ENCODE measurements at regions not wholly inside any gene's neighbourhood (a gene's known extent, or its start where the extent isn't known, plus 50 kb on each side); places are given as distances from the start of the nearest gene placed in this dataset.

DNA sequence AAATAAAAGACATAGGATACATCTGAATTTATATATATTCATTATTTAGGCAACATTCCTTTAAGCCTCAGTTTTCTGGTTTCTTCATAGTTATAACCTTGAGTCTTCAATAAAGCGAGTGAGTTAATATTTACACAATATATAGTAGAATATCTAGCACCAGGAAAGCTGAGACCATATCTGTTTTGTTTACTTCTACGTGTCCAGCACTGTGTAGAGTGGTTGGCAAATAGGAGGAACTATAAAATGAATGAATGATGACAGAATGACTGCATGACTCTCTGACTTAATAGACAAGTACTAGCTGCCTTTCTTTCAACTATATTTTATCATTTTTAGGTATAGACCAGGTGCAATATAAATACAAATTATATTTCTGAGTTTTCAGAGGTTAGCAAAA lies 197.8 kb upstream of the RBMS3 start:
- TF ChIP-seq, protein P1, sequence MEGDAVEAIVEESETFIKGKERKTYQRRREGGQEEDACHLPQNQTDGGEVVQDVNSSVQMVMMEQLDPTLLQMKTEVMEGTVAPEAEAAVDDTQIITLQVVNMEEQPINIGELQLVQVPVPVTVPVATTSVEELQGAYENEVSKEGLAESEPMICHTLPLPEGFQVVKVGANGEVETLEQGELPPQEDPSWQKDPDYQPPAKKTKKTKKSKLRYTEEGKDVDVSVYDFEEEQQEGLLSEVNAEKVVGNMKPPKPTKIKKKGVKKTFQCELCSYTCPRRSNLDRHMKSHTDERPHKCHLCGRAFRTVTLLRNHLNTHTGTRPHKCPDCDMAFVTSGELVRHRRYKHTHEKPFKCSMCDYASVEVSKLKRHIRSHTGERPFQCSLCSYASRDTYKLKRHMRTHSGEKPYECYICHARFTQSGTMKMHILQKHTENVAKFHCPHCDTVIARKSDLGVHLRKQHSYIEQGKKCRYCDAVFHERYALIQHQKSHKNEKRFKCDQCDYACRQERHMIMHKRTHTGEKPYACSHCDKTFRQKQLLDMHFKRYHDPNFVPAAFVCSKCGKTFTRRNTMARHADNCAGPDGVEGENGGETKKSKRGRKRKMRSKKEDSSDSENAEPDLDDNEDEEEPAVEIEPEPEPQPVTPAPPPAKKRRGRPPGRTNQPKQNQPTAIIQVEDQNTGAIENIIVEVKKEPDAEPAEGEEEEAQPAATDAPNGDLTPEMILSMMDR (IDR thresholded peaks at IDR 0.05 in 8 of 11, conservative IDR thresholded peaks at IDR 0.05 in 3 of 11) = no peak
- TF ChIP-seq POLR2A (IDR thresholded peaks at IDR 0.05) = no peak
- no peak for TF ChIP-seq POLR2AphosphoS5 (IDR thresholded peaks at IDR 0.05)
